ENCODE measurements at regions not wholly inside any gene's neighbourhood (a gene's known extent, or its start where the extent isn't known, plus 50 kb on each side); places are given as distances from the start of the nearest gene placed in this dataset.

DNA sequence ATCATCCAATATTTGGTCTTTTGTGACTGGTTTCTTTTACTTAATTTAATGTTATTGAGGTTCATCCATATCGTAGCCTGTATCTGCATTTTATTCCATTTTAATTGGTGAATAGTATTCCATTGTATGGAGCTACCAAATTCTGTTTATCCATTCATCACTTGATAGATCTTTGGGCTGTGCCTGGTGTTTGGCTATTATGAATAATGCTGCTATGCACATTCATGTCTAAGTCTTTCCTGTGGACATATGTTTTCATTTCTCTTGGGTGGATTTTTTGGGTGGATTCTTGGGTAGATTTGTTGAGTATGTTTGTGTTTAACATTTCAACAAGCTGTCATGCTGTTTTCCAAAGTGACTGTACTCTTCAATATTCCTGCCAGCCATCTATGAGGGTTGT is 52.5 kb upstream of the NEDD4L start:
- H3K27me3 ChIP-seq (ENCODE audit: control insufficient read depth, insufficient read depth, low read length) = no peaks in the 10 kb centered on the region

DNA sequence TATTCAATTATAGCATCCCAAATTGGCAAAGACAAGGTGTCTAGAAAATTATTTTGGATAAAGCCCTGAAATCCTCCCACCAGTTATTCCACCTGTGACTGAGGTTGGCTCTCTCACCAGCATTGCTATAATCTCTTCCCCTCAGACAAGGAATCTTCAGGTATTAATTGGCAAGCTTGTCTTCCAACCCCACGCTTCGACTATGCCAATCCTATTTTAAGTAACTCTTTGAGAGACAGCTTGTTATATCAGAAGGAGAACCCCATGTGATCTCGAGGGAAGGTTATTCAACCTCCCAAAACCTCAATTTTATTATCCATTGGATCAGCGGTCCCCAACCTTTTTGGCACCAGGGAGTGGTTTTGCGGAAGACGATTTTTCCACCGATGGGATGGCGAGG is 54.5 kb upstream of the NEDD4L start:
- H3K27me3 ChIP-seq (ENCODE audit: control insufficient read depth, insufficient read depth, low read length) = no peaks in the 10 kb centered on the region
- H3K4me3 ChIP-seq (ENCODE audit: low read length) = no peak overlapping the region
- DNase-seq = no peak
- H3K4me1 ChIP-seq (ENCODE audit: control insufficient read depth, insufficient read depth, low read length) = no peaks in the 10 kb centered on the region
- no peaks in the 10 kb centered on the region for H3K36me3 ChIP-seq (ENCODE audit: control insufficient read depth, insufficient read depth, low read length)
- no CpG with 5 or more reads among the region's 8 CpGs for WGBS (ENCODE audit: insufficient coverage, low lambda C conversion rate)
- H3K27ac ChIP-seq (ENCODE audit: low read length) = no peak overlapping the region
- no peaks in the 10 kb centered on the region for H3K9me3 ChIP-seq (ENCODE audit: control insufficient read depth, low read depth, low read length)

More for the DNA sequence above, 52.5 kb upstream of the NEDD4L start:
- no peak overlapping the region for H3K27ac ChIP-seq (ENCODE audit: low read length)
- WGBS (ENCODE audit: insufficient coverage, low lambda C conversion rate) = no CpG with 5 or more reads among the region's 1 CpG
- H3K4me1 ChIP-seq (ENCODE audit: control insufficient read depth, insufficient read depth, low read length) = no peaks in the 10 kb centered on the region
- H3K9me3 ChIP-seq (ENCODE audit: control insufficient read depth, low read depth, low read length) = no peaks in the 10 kb centered on the region
- H3K36me3 ChIP-seq (ENCODE audit: control insufficient read depth, insufficient read depth, low read length) = no peaks in the 10 kb centered on the region
- no peak for DNase-seq
- no peak overlapping the region for H3K4me3 ChIP-seq (ENCODE audit: low read length)

DNA sequence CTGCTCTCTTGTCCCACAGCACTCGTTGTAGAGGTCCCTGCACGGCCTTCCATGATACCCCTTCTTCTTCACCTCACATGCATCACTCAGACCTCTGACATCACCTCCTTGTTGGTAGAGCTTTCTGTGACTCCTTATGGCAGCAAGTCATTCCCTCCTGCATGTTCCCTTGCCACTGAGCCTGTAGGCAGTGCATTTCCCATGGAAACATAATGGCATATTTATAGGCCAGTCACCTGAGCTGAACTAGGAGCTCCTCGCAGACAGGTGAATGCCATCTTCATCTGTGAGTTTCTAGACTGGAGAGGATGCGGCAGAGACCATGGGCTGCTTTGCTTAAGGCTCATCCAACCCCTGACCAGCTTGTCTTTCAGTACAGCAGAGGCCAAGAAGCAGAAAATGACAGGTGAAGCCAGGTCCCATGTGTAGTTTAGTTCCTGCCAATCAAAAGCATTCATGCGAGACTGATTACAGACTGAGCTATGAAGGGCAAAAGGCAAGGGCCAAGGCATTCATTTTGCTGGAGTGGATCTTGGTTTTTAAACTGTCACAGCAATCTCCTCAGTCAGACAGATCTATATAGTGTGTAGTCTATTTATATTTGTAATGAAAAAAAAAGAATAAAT is 59.4 kb upstream of the NEDD4L start:
- DNase-seq = no peak
- H3K4me3 ChIP-seq (ENCODE audit: low read length) = no peak overlapping the region
- H3K4me1 ChIP-seq (ENCODE audit: control insufficient read depth, insufficient read depth, low read length) = peaks cover 3% of the 10 kb centered on the region
- H3K36me3 ChIP-seq (ENCODE audit: control insufficient read depth, insufficient read depth, low read length) = no peaks in the 10 kb centered on the region
- no CpG with 5 or more reads among the region's 5 CpGs for WGBS (ENCODE audit: insufficient coverage, low lambda C conversion rate)
- no peak overlapping the region for H3K27ac ChIP-seq (ENCODE audit: low read length)
- H3K27me3 ChIP-seq (ENCODE audit: control insufficient read depth, insufficient read depth, low read length) = no peaks in the 10 kb centered on the region
- H3K9me3 ChIP-seq (ENCODE audit: control insufficient read depth, low read depth, low read length) = no peaks in the 10 kb centered on the region

DNA sequence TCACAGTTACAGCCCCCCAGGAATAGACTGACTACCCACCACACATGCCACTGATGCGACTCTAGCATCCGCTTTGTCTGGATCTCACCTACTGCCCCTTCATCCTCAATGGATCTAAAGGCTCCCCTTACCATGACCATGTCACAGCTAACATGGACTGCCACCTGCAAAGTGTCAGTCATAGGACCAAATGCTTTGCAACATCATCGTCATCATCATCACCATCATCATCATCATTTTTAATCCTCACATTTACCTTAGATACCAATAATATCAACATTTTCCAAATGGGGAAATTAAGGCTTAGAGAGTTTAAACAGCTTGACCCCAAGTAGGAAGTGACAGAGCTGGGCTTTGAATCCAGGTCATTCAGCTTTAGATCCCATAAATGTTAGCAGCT is 60.1 kb upstream of the NEDD4L start:
- no peaks in the 10 kb centered on the region for H3K27me3 ChIP-seq (ENCODE audit: control insufficient read depth, insufficient read depth, low read length)
- H3K27ac ChIP-seq (ENCODE audit: low read length) = no peak overlapping the region
- WGBS (ENCODE audit: insufficient coverage, low lambda C conversion rate) = 63% methylated on average over 1 of the region's 3 CpGs
- H3K36me3 ChIP-seq (ENCODE audit: control insufficient read depth, insufficient read depth, low read length) = no peaks in the 10 kb centered on the region
- peaks cover 3% of the 10 kb centered on the region for H3K4me1 ChIP-seq (ENCODE audit: control insufficient read depth, insufficient read depth, low read length)
- DNase-seq = no peak
- no peaks in the 10 kb centered on the region for H3K9me3 ChIP-seq (ENCODE audit: control insufficient read depth, low read depth, low read length)
- no peak overlapping the region for H3K4me3 ChIP-seq (ENCODE audit: low read length)

DNA sequence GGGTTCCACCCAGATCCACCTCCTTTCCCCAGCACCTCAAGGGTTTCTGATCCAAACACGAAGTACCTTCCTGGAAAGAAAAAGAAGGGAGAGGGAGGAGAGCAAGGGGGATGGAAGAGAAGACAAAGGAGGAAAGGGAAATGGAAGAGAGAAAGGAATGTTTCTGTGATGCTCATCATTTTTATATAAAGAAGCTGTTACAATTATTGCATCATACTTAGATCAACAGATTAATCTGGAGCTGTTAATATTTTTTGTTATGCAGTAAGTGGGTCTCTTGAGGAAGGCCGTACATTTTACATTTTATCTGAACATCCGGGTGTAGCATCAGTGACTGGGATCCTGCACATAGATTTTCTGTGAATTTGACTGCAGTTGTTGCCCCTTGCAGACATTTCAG is 60.6 kb upstream of the NEDD4L start:
- H3K9me3 ChIP-seq (ENCODE audit: control insufficient read depth, low read depth, low read length) = no peaks in the 10 kb centered on the region
- WGBS (ENCODE audit: insufficient coverage, low lambda C conversion rate) = 100% methylated on average over 1 of the region's 3 CpGs

DNA sequence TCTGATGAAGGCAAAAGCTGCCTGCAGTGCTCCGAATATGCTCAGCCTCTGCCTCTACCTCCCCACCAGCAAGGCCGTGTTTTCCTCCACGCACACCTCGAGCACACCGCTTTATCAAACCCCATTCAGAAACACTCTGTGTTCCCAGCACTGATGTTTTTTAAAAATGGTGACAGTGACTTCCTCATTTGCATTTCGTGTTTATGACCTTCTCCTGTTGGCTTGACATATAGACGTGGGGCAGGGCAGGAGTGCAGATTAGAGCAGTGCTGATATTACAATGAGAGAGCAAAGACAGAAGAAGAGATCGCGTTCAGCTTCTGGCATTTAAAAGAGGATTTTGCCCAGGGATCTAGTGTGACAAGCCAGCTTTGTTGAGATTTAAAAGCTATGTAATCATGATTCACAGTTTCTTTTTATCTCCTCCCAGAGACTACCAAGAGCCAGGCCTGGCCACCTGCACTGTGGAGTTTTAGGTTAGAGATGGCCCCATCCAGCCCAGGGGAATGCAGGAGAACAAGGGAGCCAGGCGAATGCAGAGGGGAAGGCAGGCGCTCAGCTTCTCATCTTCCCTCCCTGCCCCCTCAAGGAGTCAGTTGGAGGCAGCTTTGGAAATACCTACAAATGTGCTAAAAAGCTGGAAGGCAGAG is 61.5 kb upstream of the NEDD4L start:
- Histone ChIP-seq H3K27ac (ENCODE audit: low read length) (no peak overlapping the region), H3K27me3 (ENCODE audit: control insufficient read depth, insufficient read depth, low read length) (no peaks in the 10 kb centered on the region), H3K9me3 (ENCODE audit: control insufficient read depth, low read depth, low read length) (no peaks in the 10 kb centered on the region), H3K4me1 (ENCODE audit: control insufficient read depth, insufficient read depth, low read length) (peaks cover 3% of the 10 kb centered on the region), H3K4me3 (ENCODE audit: low read length) (no peak overlapping the region), H3K36me3 (ENCODE audit: control insufficient read depth, insufficient read depth, low read length) (no peaks in the 10 kb centered on the region)
- no CpG with 5 or more reads among the region's 11 CpGs for WGBS (ENCODE audit: insufficient coverage, low lambda C conversion rate)
- no peak for DNase-seq

More for the DNA sequence above, 60.6 kb upstream of the NEDD4L start:
- Histone ChIP-seq H3K27me3 (ENCODE audit: control insufficient read depth, insufficient read depth, low read length) (no peaks in the 10 kb centered on the region), H3K36me3 (ENCODE audit: control insufficient read depth, insufficient read depth, low read length) (no peaks in the 10 kb centered on the region), H3K27ac (ENCODE audit: low read length) (no peak overlapping the region), H3K4me3 (ENCODE audit: low read length) (no peak overlapping the region), H3K4me1 (ENCODE audit: control insufficient read depth, insufficient read depth, low read length) (peaks cover 3% of the 10 kb centered on the region)
- DNase-seq = no peak

DNA sequence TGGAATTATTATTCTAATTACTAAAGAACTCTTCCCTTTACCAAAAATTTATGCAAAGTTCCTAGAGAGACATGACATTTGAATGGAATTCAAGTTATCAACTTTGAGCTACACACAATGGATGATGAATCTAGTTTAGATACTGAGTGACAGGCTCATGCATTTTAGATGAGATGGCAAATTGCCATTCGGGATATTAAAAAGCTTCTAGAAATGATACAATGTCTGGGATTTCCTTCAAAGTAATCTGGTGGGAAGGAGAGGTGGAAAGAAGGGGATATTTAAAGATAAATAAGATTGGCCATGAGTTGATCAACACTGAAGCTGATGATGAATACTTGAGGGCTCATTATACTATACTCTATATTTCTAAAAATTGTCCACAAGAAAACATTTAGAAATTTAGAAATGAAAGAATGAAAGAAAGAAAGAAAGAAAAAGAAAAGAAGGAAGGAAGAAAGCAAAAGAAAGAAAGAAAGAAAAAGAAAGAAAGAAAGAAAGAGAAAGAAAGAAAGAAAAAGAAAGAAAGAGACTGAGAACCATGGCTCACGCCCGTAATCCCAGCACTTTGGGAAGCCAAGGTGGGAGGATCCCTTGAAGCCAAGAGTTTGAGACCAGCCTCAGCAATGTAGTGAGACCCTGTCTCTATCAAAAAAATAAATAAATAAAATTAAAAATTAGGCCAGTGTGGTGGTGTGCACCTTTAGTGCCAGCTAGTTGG is 62.6 kb upstream of the NEDD4L start:
- H3K4me1 ChIP-seq (ENCODE audit: control insufficient read depth, insufficient read depth, low read length) = peaks cover 3% of the 10 kb centered on the region
- no peak overlapping the region for H3K27ac ChIP-seq (ENCODE audit: low read length)
- no peak overlapping the region for H3K4me3 ChIP-seq (ENCODE audit: low read length)
- no peak for DNase-seq
- H3K27me3 ChIP-seq (ENCODE audit: control insufficient read depth, insufficient read depth, low read length) = no peaks in the 10 kb centered on the region
- WGBS (ENCODE audit: insufficient coverage, low lambda C conversion rate) = 95% methylated on average over 3 of the region's 3 CpGs
- H3K9me3 ChIP-seq (ENCODE audit: control insufficient read depth, low read depth, low read length) = no peaks in the 10 kb centered on the region
- H3K36me3 ChIP-seq (ENCODE audit: control insufficient read depth, insufficient read depth, low read length) = no peaks in the 10 kb centered on the region

DNA sequence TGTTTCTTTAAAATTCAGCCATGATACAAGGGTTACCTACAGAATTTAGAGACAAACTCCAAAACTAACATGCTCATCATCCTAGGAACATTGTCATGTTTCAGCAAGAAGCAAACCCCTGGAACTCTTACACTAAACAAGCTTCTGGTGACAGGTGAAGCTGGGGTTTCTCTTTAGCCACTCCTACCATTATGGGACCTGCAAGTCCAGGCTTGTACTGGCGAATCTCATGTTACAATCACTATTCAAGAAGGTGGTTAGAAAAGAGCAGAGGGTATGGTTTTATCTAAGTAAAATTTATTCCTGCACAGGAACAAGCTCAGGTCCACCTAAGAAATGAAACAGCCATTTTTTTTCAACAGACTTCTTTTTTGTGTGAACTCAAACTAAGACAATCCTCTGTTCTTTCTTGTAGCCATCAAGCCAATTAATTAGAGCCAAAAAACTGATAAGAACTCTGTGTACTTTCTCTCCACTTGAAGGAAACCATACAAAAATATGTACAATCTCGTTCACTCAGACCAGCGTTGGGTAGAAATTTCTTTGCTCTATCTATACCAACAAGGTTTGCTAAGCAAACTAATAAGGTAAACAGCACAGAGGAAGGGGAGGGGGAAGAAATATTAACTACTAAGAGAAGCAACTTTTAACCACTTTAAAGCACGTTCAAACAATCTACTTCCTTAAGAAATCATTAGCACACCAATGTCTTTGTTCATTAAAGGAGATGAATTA is 63.3 kb upstream of the NEDD4L start:
- no peaks in the 10 kb centered on the region for H3K27me3 ChIP-seq (ENCODE audit: control insufficient read depth, insufficient read depth, low read length)
- H3K27ac ChIP-seq (ENCODE audit: low read length) = no peak overlapping the region
- no peaks in the 10 kb centered on the region for H3K9me3 ChIP-seq (ENCODE audit: control insufficient read depth, low read depth, low read length)
- H3K4me3 ChIP-seq (ENCODE audit: low read length) = no peak overlapping the region
- no peaks in the 10 kb centered on the region for H3K36me3 ChIP-seq (ENCODE audit: control insufficient read depth, insufficient read depth, low read length)
- H3K4me1 ChIP-seq (ENCODE audit: control insufficient read depth, insufficient read depth, low read length) = peaks cover 8% of the 10 kb centered on the region
- DNase-seq = no peak
- 20% methylated on average over 1 of the region's 4 CpGs for WGBS (ENCODE audit: insufficient coverage, low lambda C conversion rate)

DNA sequence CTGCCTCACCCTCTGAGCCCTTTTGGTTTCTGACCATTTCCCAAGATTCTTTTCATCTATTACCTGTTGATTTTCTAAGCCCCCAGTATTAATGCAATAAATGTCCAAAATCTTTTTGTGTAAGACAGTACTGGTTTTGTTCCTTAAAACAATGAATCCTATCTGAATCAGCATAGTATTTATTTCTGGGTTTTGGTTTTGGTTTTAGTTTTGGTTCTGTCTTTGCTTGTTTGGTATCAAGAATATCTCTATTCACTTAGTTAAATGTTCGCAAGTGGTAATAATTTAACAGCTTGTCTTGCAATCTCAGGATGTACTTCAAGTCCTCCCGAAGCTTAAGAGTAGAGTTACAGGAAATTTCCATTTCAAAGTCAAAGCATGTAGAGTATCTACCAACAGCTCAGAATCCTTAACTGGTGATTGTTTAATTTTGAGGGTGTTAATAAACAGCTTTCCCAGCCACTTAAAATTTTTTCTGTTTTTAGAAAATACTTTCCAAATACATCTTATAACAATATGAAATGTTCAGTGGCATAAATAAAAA is 67.7 kb upstream of the NEDD4L start:
- Histone ChIP-seq H3K9me3 (ENCODE audit: control insufficient read depth, low read depth, low read length) (no peaks in the 10 kb centered on the region), H3K27me3 (ENCODE audit: control insufficient read depth, insufficient read depth, low read length) (no peaks in the 10 kb centered on the region), H3K4me1 (ENCODE audit: control insufficient read depth, insufficient read depth, low read length) (peaks cover 17% of the 10 kb centered on the region), H3K4me3 (ENCODE audit: low read length) (no peak overlapping the region), H3K27ac (ENCODE audit: low read length) (no peak overlapping the region), H3K36me3 (ENCODE audit: control insufficient read depth, insufficient read depth, low read length) (no peaks in the 10 kb centered on the region)
- peak in 1 of 2 donors; percentile 38 for DNase-seq
- no CpG with 5 or more reads among the region's 2 CpGs for WGBS (ENCODE audit: insufficient coverage, low lambda C conversion rate)

DNA sequence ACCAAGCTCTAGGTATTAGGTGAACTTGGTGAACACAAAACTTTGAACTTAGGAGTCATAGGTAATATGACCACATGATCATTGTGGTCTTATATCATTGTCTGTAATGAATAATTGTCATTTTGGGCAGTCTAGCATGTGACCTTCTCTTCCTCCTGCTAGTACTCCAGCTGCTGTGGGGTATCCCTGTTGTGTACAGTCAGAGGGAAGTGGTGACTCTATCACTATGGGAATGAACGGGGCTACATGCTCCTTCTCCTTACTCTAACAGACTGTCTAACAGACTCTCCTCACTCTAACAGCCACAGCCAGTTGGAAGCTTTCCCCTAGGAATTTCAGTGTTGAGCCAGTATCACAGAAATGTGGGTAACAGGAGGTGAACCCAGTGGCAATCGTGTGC is 68.2 kb upstream of the NEDD4L start:
- H3K27ac ChIP-seq (ENCODE audit: low read length) = no peak overlapping the region

More for the DNA sequence above, 68.2 kb upstream of the NEDD4L start:
- Histone ChIP-seq H3K4me1 (ENCODE audit: control insufficient read depth, insufficient read depth, low read length) (peaks cover 17% of the 10 kb centered on the region), H3K9me3 (ENCODE audit: control insufficient read depth, low read depth, low read length) (no peaks in the 10 kb centered on the region), H3K4me3 (ENCODE audit: low read length) (no peak overlapping the region), H3K36me3 (ENCODE audit: control insufficient read depth, insufficient read depth, low read length) (no peaks in the 10 kb centered on the region), H3K27me3 (ENCODE audit: control insufficient read depth, insufficient read depth, low read length) (no peaks in the 10 kb centered on the region)
- WGBS (ENCODE audit: insufficient coverage, low lambda C conversion rate) = no CpG with 5 or more reads among the region's 2 CpGs
- peak in 1 of 2 donors; percentile 42 for DNase-seq

All from large intestine (tissue), 3 donors.